ENCODE measurements at regions not wholly inside any gene's neighbourhood (a gene's known extent, or its start where the extent isn't known, plus 50 kb on each side); places are given as distances from the start of the nearest gene placed in this dataset.

- no peak for TF ChIP-seq ZBTB4 (CRISPR knock-in tag; IDR thresholded peaks at IDR 0.05)
These were observed 456.0 kb upstream of the FAM241A start (continued) for GRCh38 chr4:111689214-111689613.

DNA sequence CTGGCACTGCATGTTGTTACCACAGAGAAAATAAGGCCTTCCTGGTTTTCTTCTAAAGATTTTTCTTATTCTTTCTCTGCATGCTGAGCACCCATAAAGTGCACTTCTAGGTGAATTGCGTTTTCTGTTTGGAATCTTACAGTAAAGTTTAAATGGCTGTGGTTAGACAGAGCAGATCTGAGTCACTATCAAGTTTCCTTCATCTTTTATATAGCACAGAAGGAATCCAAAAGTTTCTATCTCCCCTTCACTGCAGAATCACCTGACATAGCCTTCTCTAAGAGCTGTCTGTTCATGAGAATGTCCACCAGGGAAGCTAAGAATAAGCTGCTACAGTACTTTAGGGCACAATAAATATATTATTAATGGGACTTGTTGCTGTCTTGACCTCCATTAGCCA lies 455.5 kb upstream of the FAM241A start:
- ChIA-PET SMC1A (ENCODE audit: uncharacterized antibody, unreplicated experiment) (no interaction called here), CTCF (interaction anchor here (0.6 kb wide), 1 partner anchor 798 kb away, joined by 3 read pairs; no protein-coding TSS in a partner anchor), RAD21 (ENCODE audit: unreplicated experiment) (no interaction called here), POLR2A (no interaction called here)
- no peaks in the 10 kb centered on the region for H3K9me3 ChIP-seq (replicated peaks; ENCODE audit: control insufficient read depth, insufficient read depth, low read length)
- no peaks in the 10 kb centered on the region for H3K4me1 ChIP-seq (ENCODE audit: control insufficient read depth, insufficient read depth, low read length)
- no peak overlapping the region for H3K4me2 ChIP-seq (ENCODE audit: control insufficient read depth, insufficient read depth)
- DNase-seq (ENCODE audit: low read depth, low spot score), result no peak
- intact Hi-C loops (cut with micrococcal nuclease; ENCODE audit: unreplicated experiment) (no loop called here), in situ Hi-C loops (cut with MboI) (no loop called here)
- no peak for FAIRE-seq
- BruUV-seq (replicated peaks), result no TSS peak
- H2AFZ ChIP-seq (ENCODE audit: control insufficient read depth, low read depth, low read length), result no peak overlapping the region
- H3K9ac ChIP-seq (ENCODE audit: control insufficient read depth, insufficient read depth, low read length), result no peak overlapping the region
- H3K27me3 ChIP-seq (replicated peaks in 1 of 2; ENCODE audit: control insufficient read depth in 2 of 2, insufficient read depth in 2 of 2, low read length in 1 of 2), result no peaks in the 10 kb centered on the region
- no peak overlapping the region for H3K4me3 ChIP-seq
- no peak overlapping the region for H3K27ac ChIP-seq (ENCODE audit: control insufficient read depth, insufficient read depth)
- no peak for ATAC-seq
- no peaks in the 10 kb centered on the region for H3K79me2 ChIP-seq (ENCODE audit: control insufficient read depth, insufficient read depth, low read length)
- no peaks in the 10 kb centered on the region for H3K36me3 ChIP-seq (ENCODE audit: control insufficient read depth in 2 of 2, insufficient read depth in 2 of 2, low read length in 1 of 2)
- no peaks in the 10 kb centered on the region for H4K20me1 ChIP-seq (ENCODE audit: control insufficient read depth, insufficient read depth)
- TF ChIP-seq BACH1 (IDR thresholded peaks at IDR 0.05; ENCODE audit: borderline replicate concordance) (no peak), E2F8 (IDR thresholded peaks at IDR 0.05; ENCODE audit: low read depth, partially characterized antibody) (no peak), SREBF2 (IDR thresholded peaks at IDR 0.05; ENCODE audit: low read length) (no peak), SMC3 (IDR thresholded peaks at IDR 0.05; ENCODE audit: borderline replicate concordance, low read length) (no peak), YBX1 (IDR thresholded peaks at IDR 0.05) (no peak)
- TF ChIP-seq, protein P1, sequence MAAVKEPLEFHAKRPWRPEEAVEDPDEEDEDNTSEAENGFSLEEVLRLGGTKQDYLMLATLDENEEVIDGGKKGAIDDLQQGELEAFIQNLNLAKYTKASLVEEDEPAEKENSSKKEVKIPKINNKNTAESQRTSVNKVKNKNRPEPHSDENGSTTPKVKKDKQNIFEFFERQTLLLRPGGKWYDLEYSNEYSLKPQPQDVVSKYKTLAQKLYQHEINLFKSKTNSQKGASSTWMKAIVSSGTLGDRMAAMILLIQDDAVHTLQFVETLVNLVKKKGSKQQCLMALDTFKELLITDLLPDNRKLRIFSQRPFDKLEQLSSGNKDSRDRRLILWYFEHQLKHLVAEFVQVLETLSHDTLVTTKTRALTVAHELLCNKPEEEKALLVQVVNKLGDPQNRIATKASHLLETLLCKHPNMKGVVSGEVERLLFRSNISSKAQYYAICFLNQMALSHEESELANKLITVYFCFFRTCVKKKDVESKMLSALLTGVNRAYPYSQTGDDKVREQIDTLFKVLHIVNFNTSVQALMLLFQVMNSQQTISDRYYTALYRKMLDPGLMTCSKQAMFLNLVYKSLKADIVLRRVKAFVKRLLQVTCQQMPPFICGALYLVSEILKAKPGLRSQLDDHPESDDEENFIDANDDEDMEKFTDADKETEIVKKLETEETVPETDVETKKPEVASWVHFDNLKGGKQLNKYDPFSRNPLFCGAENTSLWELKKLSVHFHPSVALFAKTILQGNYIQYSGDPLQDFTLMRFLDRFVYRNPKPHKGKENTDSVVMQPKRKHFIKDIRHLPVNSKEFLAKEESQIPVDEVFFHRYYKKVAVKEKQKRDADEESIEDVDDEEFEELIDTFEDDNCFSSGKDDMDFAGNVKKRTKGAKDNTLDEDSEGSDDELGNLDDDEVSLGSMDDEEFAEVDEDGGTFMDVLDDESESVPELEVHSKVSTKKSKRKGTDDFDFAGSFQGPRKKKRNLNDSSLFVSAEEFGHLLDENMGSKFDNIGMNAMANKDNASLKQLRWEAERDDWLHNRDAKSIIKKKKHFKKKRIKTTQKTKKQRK (IDR thresholded peaks at IDR 0.05; ENCODE audit: low read depth, low read length), result no peak
- 0% methylated on average over 1 of the region's 1 CpG for WGBS (ENCODE audit: insufficient coverage, insufficient replicate concordance, low lambda C conversion rate, missing lambda C conversion rate)
